IMR-90 (cell line): ENCODE measurements at regions not wholly inside any gene's neighbourhood (a gene's known extent, or its start where the extent isn't known, plus 50 kb on each side); places are given as distances from the start of the nearest gene placed in this dataset.

Source experiments
- ATAC-seq: fragments of 200-7000 bp; cut with Tn5 transposase; 2 replicates; pipeline ENCODE4 v1.9.1; 2020; ENCODE audit warnings: low read depth, mild to moderate bottlenecking, moderate library complexity
- BruUV-seq: library from RNA; stranded (reverse); fragments of 400-500 nt; replicated peaks from 2 replicates; lab custom pipeline; 2021; lab: Mats Ljungman, UMichigan
- CTCF ChIA-PET: fragments of 300-600 bp; formaldehyde crosslinking; extraction: SDS; loops from one replicate; lab custom pipeline; 2021; ENCODE audit warnings: antibody characterized with exemption; lab: Yijun Ruan, JAX
- POLR2A ChIA-PET: fragments of 300-600 bp; sonication (Branson Sonifier 250); formaldehyde crosslinking; loops from one replicate; lab custom pipeline; 2022; ENCODE audit warnings: antibody characterized with exemption; ENCODE audit not compliant: unreplicated experiment; lab: Charles Lee
- DNase-seq: peaks from one replicate; pipeline ENCODE4 v3.0.0; 2013
- H2AFZ ChIP-seq: replicated peaks from 2 replicates; pipeline ENCODE3; 2013; ENCODE audit warnings: low read length, mild to moderate bottlenecking; ENCODE audit not compliant: poor library complexity
- H2AK5ac ChIP-seq: 2 replicates; pipeline ENCODE4 v1.6.1; 2013; ENCODE audit warnings: low read depth, low read length, inconsistent platforms
- H2AK9ac ChIP-seq: replicated peaks from 2 replicates; pipeline ENCODE3; 2013; ENCODE audit warnings: mild to moderate bottlenecking, low read depth, low read length, moderate library complexity; ENCODE audit not compliant: poor library complexity
- H2BK120ac ChIP-seq: 2 replicates; pipeline ENCODE4 v1.6.1; 2013; ENCODE audit warnings: low read depth, low read length, inconsistent platforms
- H2BK15ac ChIP-seq: 3 replicates; pipeline ENCODE4 v1.6.1; 2013; ENCODE audit warnings: low read depth, low read length, inconsistent platforms
- H2BK20ac ChIP-seq: 2 replicates; pipeline ENCODE4 v1.6.1; 2013; ENCODE audit warnings: low read depth, mild to moderate bottlenecking, inconsistent platforms, low read length, moderate library complexity
- H2BK5ac ChIP-seq: 2 replicates; pipeline ENCODE4 v1.6.1; 2013; ENCODE audit warnings: mild to moderate bottlenecking, low read depth, low read length, inconsistent platforms; ENCODE audit not compliant: poor library complexity, severe bottlenecking
- H3K14ac ChIP-seq: replicated peaks from 2 replicates; pipeline ENCODE4 v1.6.1; 2013; ENCODE audit warnings: low read depth, low read length, inconsistent platforms
- H3K18ac ChIP-seq: 2 replicates; pipeline ENCODE4 v1.6.1; 2013; ENCODE audit warnings: low read depth, low read length, control low read depth
- H3K23ac ChIP-seq: 2 replicates; pipeline ENCODE4 v1.6.1; 2013; ENCODE audit warnings: low read depth, low read length, inconsistent platforms
- H3K27ac ChIP-seq: 2 replicates; pipeline ENCODE4 v1.5.1; 2013; ENCODE audit warnings: mild to moderate bottlenecking, control low read depth, low read length; ENCODE audit not compliant: insufficient read depth
- H3K27me3 ChIP-seq: 2 replicates; pipeline ENCODE4 v1.6.1; 2013; ENCODE audit warnings: low read length; ENCODE audit not compliant: control insufficient read depth, insufficient read depth
- H3K36me3 ChIP-seq: 2 replicates; pipeline ENCODE4 v1.6.1; 2013; ENCODE audit warnings: low read length, mixed read lengths; ENCODE audit not compliant: control insufficient read depth, insufficient read depth
- H3K4ac ChIP-seq: 2 replicates; pipeline ENCODE4 v1.6.1; 2013; ENCODE audit warnings: low read depth, low read length, inconsistent platforms
- H3K4me1 ChIP-seq: 2 replicates; pipeline ENCODE4 v1.6.1; 2013; ENCODE audit warnings: low read length, mixed read lengths; ENCODE audit not compliant: control insufficient read depth, insufficient read depth
- H3K4me2 ChIP-seq: 2 replicates; pipeline ENCODE4 v1.6.1; 2013; ENCODE audit warnings: low read depth, mild to moderate bottlenecking, control low read depth, low read length, moderate library complexity
- H3K4me3 ChIP-seq: 2 replicates; pipeline ENCODE4 v1.5.1; 2013; ENCODE audit warnings: low read depth, mild to moderate bottlenecking, control low read depth, low read length, moderate library complexity; ENCODE audit not compliant: insufficient read depth
- H3K56ac ChIP-seq: 2 replicates; pipeline ENCODE4 v1.6.1; 2013; ENCODE audit warnings: low read length, inconsistent platforms; ENCODE audit not compliant: insufficient read depth; ENCODE audit errors: extremely low read depth
- H3K79me1 ChIP-seq, 2 experiments: 2 replicates each; pipeline ENCODE4 v1.6.1; 2013; ENCODE audit warnings: low read length in 2 of 2, inconsistent platforms in 1 of 2, low read depth in 1 of 2
- H3K9ac ChIP-seq: 2 replicates; pipeline ENCODE4 v1.6.1; 2013; ENCODE audit warnings: low read depth, low read length, control low read depth
- H3K9me1 ChIP-seq: 2 replicates; pipeline ENCODE4 v1.6.1; 2013; ENCODE audit warnings: low read length, inconsistent platforms; ENCODE audit not compliant: insufficient read depth
- H3K9me3 ChIP-seq: 2 replicates; pipeline ENCODE4 v1.6.1; 2013; ENCODE audit warnings: low read length; ENCODE audit not compliant: control insufficient read depth, insufficient read depth
- H4K20me1 ChIP-seq: 2 replicates; pipeline ENCODE4 v1.6.1; 2013; ENCODE audit warnings: low read length, inconsistent platforms; ENCODE audit not compliant: insufficient read depth
- H4K5ac ChIP-seq: 2 replicates; pipeline ENCODE4 v1.6.1; 2013; ENCODE audit warnings: mild to moderate bottlenecking, low read depth, low read length, control low read depth
- H4K8ac ChIP-seq, 2 experiments: 2 replicates each; pipeline ENCODE4 v1.6.1; 2013; ENCODE audit warnings: low read depth in 2 of 2, low read length in 2 of 2, control low read depth in 1 of 2, inconsistent platforms in 1 of 2
- H4K91ac ChIP-seq: 2 replicates; pipeline ENCODE4 v1.6.1; 2013; ENCODE audit warnings: low read depth, low read length, inconsistent platforms; ENCODE audit not compliant: insufficient read depth
- CHD1 ChIP-seq: IDR thresholded peaks from 2 replicates; pipeline ENCODE4 v1.6.1; 2012; ENCODE audit warnings: low read depth, low read length, improper control_type of control experiment
- MAZ ChIP-seq: IDR thresholded peaks from 2 replicates; pipeline ENCODE4 v1.6.1; 2012; ENCODE audit warnings: low read depth, mild to moderate bottlenecking, low read length, improper control_type of control experiment, moderate library complexity, borderline replicate concordance
- NFE2L2 ChIP-seq: fragments of 150-350 bp; IDR thresholded peaks from 2 replicates; pipeline ENCODE4 v1.6.1; 2016; ENCODE audit warnings: low read depth, mild to moderate bottlenecking, low read length
- WGBS, 2 experiments: methylation state at CpG; one replicate each; pipeline versions ENCODE4 v1.1.5 to v1.1.7; 2013; ENCODE audit warnings: missing lambda C conversion rate in 2 of 2; ENCODE audit not compliant: insufficient read length in 1 of 2; ENCODE audit errors: extremely low coverage in 2 of 2; 5-methylcytosine and 5-hydroxymethylcytosine counted together
- dilution Hi-C: fragments of 300-500 bp; cut with HindIII; formaldehyde crosslinking; loops from one replicate; pipeline ENCODE4 v1.14.3; 2018; ENCODE audit warnings: low sequenced_read_pairs; ENCODE audit not compliant: unreplicated experiment
- in situ Hi-C: fragments of 300-500 bp; cut with MboI; formaldehyde crosslinking; loops from 3 replicates; pipeline ENCODE4 v1.14.3; 2019; ENCODE audit warnings: low sequenced_read_pairs, inconsistent platforms, mixed read lengths
- intact Hi-C: fragments of 100-400 bp; cut with micrococcal nuclease; formaldehyde crosslinking; loops from 2 replicates; pipeline ENCODE4 v1.10.0; 2022
- TF ChIP-seq, protein P1 (sequence below): conservative IDR thresholded peaks from 2 replicates; pipeline ENCODE4 v1.5.1; 2012; ENCODE audit warnings: mild to moderate bottlenecking, low read depth, low read length, improper control_type of control experiment
- TF ChIP-seq, protein P2 (sequence below): fragments of 150-350 bp; IDR thresholded peaks from 2 replicates; pipeline ENCODE4 v1.6.1; 2017; ENCODE audit warnings: mild to moderate bottlenecking, antibody characterized with exemption, low read length, low read depth

DNA sequence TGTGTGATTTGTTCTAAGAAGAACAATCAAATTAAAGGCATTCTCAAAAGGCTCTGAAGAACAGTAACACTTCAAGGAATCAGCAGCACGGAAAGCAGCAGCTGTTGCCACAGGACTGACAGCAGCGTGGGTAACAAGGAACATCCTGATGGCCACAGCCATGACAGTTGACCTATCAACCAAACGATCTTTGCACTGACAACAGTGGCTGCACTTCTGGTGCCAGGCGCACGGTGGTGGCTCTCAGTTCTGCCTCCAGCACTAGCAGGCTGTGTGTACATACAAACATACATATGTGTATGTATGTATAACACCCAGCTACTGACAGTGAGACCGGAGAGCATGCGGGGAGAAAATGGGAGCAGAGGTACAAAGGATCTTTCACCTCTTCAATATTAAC is 114.1 kb downstream of the ZFAND4 start:
- Histone ChIP-seq H4K5ac (no peak overlapping the region), H3K9ac (no peak overlapping the region), H2AK9ac (no peak overlapping the region), H2BK5ac (no peak overlapping the region), H4K20me1 (no peaks in the 10 kb centered on the region), H3K18ac (no peak overlapping the region), H3K4me1 (peaks cover 3% of the 10 kb centered on the region), H3K27me3 (no peaks in the 10 kb centered on the region), H2BK15ac (no peak overlapping the region), H2BK120ac (no peak overlapping the region), H3K27ac (no peak overlapping the region), H3K56ac (no peak overlapping the region), H3K4ac (no peak overlapping the region), H2AFZ (no peak overlapping the region), H4K8ac (no peak overlapping the region), H3K9me3 (no peaks in the 10 kb centered on the region), H3K4me2 (no peak overlapping the region), H3K14ac (no peak overlapping the region), H3K79me1 (peaks cover 0 to 10% of the 10 kb centered on the region in 2 experiments; a peak in 3 of 4 replicates), H3K36me3 (0 out of 2 replicates have a peak, but pooled peaks cover 1% of the 10 kb centered on the region), H3K9me1 (peaks cover 6% of the 10 kb centered on the region; the same call in 1 of the 2 replicates), H2BK20ac (no peak overlapping the region), H3K4me3 (no peak overlapping the region), H3K23ac (no peak overlapping the region), H2AK5ac (no peak overlapping the region), H4K91ac (no peak overlapping the region)
- ChIA-PET POLR2A (no interaction called here), CTCF (interaction anchor here (1.0 kb wide), 1 partner anchor 32 kb away, joined by 3 read pairs; no protein-coding TSS in a partner anchor)
- WGBS, 2 experiments: 40% methylated on average over 1 of the region's 7 CpGs; no CpG with 5 or more reads in 1 of the 2 experiments
- TF ChIP-seq NFE2L2 (no peak), MAZ (no peak), CHD1 (no peak)
- TF ChIP-seq, protein P1, sequence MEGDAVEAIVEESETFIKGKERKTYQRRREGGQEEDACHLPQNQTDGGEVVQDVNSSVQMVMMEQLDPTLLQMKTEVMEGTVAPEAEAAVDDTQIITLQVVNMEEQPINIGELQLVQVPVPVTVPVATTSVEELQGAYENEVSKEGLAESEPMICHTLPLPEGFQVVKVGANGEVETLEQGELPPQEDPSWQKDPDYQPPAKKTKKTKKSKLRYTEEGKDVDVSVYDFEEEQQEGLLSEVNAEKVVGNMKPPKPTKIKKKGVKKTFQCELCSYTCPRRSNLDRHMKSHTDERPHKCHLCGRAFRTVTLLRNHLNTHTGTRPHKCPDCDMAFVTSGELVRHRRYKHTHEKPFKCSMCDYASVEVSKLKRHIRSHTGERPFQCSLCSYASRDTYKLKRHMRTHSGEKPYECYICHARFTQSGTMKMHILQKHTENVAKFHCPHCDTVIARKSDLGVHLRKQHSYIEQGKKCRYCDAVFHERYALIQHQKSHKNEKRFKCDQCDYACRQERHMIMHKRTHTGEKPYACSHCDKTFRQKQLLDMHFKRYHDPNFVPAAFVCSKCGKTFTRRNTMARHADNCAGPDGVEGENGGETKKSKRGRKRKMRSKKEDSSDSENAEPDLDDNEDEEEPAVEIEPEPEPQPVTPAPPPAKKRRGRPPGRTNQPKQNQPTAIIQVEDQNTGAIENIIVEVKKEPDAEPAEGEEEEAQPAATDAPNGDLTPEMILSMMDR: no peak
- TF ChIP-seq, protein P2, sequence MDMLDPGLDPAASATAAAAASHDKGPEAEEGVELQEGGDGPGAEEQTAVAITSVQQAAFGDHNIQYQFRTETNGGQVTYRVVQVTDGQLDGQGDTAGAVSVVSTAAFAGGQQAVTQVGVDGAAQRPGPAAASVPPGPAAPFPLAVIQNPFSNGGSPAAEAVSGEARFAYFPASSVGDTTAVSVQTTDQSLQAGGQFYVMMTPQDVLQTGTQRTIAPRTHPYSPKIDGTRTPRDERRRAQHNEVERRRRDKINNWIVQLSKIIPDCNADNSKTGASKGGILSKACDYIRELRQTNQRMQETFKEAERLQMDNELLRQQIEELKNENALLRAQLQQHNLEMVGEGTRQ: no peak
- DNase-seq (no peak), ATAC-seq (no peak)
- intact Hi-C loops (no loop called here), in situ Hi-C loops (no loop called here), dilution Hi-C loops (no loop called here)
- BruUV-seq: no TSS peak
